ENCODE measurements at regions not wholly inside any gene's neighbourhood (a gene's known extent, or its start where the extent isn't known, plus 50 kb on each side); places are given as distances from the start of the nearest gene placed in this dataset.

DNA sequence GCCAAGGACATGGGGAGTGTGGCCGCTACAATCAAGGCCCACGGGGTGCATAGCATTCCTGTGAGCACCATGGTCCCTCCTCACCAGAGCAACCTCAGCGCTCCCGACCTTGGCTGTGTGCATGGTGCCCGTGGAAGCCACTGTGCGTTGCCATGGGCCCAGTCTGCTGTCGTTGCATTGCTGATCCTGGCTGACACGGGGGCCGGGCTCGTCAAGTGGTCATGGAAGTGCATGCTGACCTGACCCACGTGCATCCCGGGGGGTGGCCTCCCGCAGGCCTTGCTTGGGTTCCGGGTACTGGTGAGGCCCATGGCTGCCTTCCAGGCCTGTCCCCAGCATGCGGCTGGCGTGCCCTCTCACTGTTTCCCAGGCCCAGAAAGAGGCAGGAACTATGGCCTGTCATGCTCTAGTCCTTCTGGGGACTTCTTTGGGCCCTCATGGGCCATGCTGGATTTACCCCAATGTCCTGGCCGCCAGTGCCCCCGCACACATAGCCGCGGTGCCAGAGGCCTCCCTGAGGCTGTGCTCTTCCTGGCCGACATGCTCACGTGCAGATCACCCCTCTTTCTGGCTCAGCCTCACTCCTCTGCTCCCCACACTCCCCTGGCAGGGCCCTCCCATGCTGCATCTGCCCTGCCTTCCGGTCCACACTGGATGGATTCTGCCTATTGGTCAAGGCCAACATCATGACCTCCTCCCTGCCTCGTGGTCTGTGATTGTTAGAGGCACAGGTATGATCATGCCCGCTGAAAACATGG lies 1258.0 kb downstream of the BRD1 start:
- intact Hi-C loops (cut with DNase I) = loop anchor here in 7 of 10 donors (5.0 to 10.0 kb wide), 5 partner anchors 735 to 1165 kb away; no protein-coding TSS in a partner anchor
- Histone ChIP-seq H3K4me3 (no peak overlapping the region), H3K27ac (no peak overlapping the region), H3K27me3 (peaks cover 0 to 26% (median 15%) of the 10 kb centered on the region in 9 donors), H3K9me3 (peaks cover 0 to 20% (median 10%) of the 10 kb centered on the region in 12 donors), H3K36me3 (no peaks in the 10 kb centered on the region), H3K4me1 (no peaks in the 10 kb centered on the region)
- DNase-seq (peak in 3 of 5 donors; percentile 13 to 51 (median 26)), ATAC-seq (no peak)
- WGBS, 4 donors = 89 to 94% (median 93%) methylated on average over 17 to 25 of the region's 25 CpGs
- TF ChIP-seq, protein P1, sequence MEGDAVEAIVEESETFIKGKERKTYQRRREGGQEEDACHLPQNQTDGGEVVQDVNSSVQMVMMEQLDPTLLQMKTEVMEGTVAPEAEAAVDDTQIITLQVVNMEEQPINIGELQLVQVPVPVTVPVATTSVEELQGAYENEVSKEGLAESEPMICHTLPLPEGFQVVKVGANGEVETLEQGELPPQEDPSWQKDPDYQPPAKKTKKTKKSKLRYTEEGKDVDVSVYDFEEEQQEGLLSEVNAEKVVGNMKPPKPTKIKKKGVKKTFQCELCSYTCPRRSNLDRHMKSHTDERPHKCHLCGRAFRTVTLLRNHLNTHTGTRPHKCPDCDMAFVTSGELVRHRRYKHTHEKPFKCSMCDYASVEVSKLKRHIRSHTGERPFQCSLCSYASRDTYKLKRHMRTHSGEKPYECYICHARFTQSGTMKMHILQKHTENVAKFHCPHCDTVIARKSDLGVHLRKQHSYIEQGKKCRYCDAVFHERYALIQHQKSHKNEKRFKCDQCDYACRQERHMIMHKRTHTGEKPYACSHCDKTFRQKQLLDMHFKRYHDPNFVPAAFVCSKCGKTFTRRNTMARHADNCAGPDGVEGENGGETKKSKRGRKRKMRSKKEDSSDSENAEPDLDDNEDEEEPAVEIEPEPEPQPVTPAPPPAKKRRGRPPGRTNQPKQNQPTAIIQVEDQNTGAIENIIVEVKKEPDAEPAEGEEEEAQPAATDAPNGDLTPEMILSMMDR (IDR thresholded peaks at IDR 0.05) = no peak
- no peak for TF ChIP-seq POLR2A (IDR thresholded peaks at IDR 0.05)

DNA sequence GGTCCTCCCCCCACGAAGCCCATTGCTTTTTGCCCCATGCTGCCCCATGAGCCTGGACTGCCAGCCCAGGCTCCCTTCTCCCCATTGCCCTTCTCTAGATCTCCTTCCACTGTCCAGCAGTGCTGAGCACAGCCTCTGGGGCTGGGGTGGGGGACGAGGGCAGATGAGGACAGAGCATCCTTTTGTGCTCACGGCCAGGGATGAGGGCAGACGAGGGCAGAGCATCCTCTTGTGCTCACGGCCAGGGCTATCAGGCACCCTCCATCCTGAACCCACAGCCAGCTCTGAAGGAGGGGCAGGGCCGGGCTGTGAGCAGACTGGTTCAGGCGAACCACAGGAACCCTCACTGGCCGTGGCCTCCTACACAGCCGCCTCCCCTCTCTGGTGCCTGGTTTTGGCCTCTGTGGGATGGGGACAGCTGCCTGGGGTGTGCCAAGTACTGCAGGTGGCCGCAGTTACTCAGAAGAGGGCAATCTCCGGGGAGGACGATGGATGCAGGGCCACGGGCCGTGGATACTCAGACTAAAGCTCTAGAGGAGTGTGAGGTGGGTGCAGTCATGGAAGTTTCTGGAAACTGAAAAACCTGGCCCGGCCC lies 1258.8 kb downstream of the BRD1 start:
- H3K27ac ChIP-seq = no peak overlapping the region
- H3K27me3 ChIP-seq = peaks cover 0 to 18% (median 7%) of the 10 kb centered on the region in 9 donors
- TF ChIP-seq, protein P1 (IDR thresholded peaks at IDR 0.05) = no peak
- no peak for TF ChIP-seq POLR2A (IDR thresholded peaks at IDR 0.05)
- peaks cover 0 to 20% (median 10%) of the 10 kb centered on the region in 12 donors for H3K9me3 ChIP-seq
- H3K4me1 ChIP-seq = no peaks in the 10 kb centered on the region
- WGBS, 4 donors = 80 to 86% (median 83%) methylated on average over 9 to 15 of the region's 15 CpGs
- no peaks in the 10 kb centered on the region for H3K36me3 ChIP-seq
- intact Hi-C loops (cut with DNase I) = no loop called here
- ATAC-seq (no peak), DNase-seq (peak in 3 of 5 donors; percentile 10 to 44 (median 13))
- no peak overlapping the region for H3K4me3 ChIP-seq

DNA sequence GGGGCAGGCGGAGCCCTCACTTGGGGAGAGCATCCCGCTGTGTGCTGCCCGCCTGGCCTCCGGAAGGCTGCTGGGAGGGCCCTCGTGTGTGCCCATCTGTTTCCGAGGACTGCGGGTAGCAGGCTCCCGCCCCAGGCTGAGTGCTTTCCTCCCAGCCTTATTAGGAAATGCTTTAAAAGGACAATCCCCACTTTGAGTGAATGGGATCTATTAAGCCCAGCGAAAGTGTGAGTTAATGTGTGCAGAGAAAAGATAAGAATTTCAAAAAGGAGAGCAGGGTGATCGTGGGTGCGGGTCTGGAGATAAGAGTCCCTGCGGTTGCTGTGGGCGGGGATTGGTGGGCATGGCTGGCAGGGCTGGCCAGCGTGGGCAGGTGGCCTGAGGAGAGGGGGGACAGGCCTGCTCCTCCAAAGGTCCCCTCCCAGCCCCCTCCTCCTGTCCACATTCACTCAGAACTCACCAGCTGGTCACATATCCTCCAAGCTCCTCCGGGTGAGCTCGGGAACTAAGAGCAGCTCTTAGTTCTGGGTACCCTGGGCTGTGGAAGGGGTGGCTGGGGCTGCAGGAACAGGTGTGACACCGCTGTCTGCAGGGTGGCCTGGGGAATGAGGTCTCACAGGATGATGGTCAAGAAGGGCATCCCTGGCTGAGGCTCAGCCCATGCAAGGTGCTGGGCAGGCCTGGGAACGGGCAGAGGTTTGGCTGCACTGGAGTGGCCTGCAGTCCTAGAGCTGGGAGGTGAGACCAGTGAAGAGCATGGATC lies 1260.3 kb downstream of the BRD1 start:
- Histone ChIP-seq H3K4me3 (no peak overlapping the region), H3K4me1 (no peaks in the 10 kb centered on the region), H3K36me3 (no peaks in the 10 kb centered on the region), H3K27ac (no peak overlapping the region), H3K9me3 (peaks cover 0 to 20% (median 10%) of the 10 kb centered on the region in 12 donors), H3K27me3 (peaks cover 0 to 16% (median 0%) of the 10 kb centered on the region in 9 donors)
- WGBS, 4 donors = 47 to 54% (median 51%) methylated on average over 16 to 18 of the region's 18 CpGs
- intact Hi-C loops (cut with DNase I) = no loop called here
- TF ChIP-seq POLR2A (IDR thresholded peaks at IDR 0.05) = no peak
- TF ChIP-seq, protein P1 (IDR thresholded peaks at IDR 0.05) = no peak
- ATAC-seq (no peak), DNase-seq (peak in 3 of 5 donors; percentile 7 to 22 (median 12))

DNA sequence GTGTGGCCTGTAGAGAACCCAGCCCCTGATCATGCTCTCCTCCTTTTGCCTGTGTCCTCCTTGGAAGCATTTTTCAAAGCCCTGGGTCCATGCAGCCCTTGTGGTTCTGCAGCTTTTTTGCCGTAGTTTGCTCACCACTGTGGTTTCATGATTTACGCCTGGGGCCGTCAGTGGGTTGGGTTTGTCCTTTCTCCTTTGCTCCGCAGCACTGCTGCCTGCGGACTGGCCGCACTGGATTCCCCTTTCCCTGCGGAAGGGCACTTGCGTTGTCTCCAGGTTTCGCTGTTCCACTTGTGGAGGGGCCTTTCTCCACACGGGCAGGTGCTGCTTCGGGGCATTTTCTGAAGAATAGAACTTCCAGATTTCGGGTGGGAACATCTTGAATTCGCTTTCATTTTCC lies 1260.9 kb downstream of the BRD1 start:
- peaks cover 0 to 16% (median 0%) of the 10 kb centered on the region in 9 donors for H3K27me3 ChIP-seq
- 69 to 82% (median 77%) methylated on average over 13 of the region's 13 CpGs for WGBS, 4 donors
- no peak overlapping the region for H3K4me3 ChIP-seq

More for the DNA sequence above, 1260.9 kb downstream of the BRD1 start:
- DNase-seq (peak in 3 of 5 donors; percentile 15 to 23 (median 16)), ATAC-seq (no peak)
- H3K4me1 ChIP-seq = no peaks in the 10 kb centered on the region
- no peak overlapping the region for H3K27ac ChIP-seq
- intact Hi-C loops (cut with DNase I) = no loop called here
- H3K36me3 ChIP-seq = no peaks in the 10 kb centered on the region
- TF ChIP-seq, protein P1 (IDR thresholded peaks at IDR 0.05) = no peak
- TF ChIP-seq POLR2A (IDR thresholded peaks at IDR 0.05) = no peak
- peaks cover 0 to 19% (median 10%) of the 10 kb centered on the region in 12 donors for H3K9me3 ChIP-seq

Measured in heart left ventricle (tissue), 16 donors.